Natural killer cell (primary cell): ENCODE measurements at regions not wholly inside any gene's neighbourhood (a gene's known extent, or its start where the extent isn't known, plus 50 kb on each side); places are given as distances from the start of the nearest gene placed in this dataset.

Experiments
- ATAC-seq, 3 donors: fragments of 150-1000 bp in 2 of 3; fragments of 200-7000 bp in 1 of 3; cut with Tn5 transposase; 1 replicate in 1 of 3; 2 replicates in 2 of 3; pipeline ENCODE4 v1.10.0; 2021; ENCODE audit warnings: mild to moderate bottlenecking in 2 of 3, moderate library complexity in 2 of 3
- DNase-seq, 2 donors: peaks; one replicate each; pipeline versions ENCODE4 v3.0.0 to v3.0.0-alpha.2; 2013 to 2021; ENCODE audit warnings: mixed read lengths in 1 of 2
- H3K27ac ChIP-seq: one replicate; pipeline ENCODE4 v1.5.1; 2013; ENCODE audit warnings: mild to moderate bottlenecking, low read length
- H3K27me3 ChIP-seq: one replicate; pipeline ENCODE4 v1.6.1; 2013; ENCODE audit warnings: low read length; ENCODE audit not compliant: control insufficient read depth, insufficient read depth
- H3K36me3 ChIP-seq: one replicate; pipeline ENCODE4 v1.6.1; 2013; ENCODE audit warnings: low read length; ENCODE audit not compliant: control insufficient read depth, insufficient read depth
- H3K4me1 ChIP-seq: one replicate; pipeline ENCODE4 v1.6.1; 2013; ENCODE audit warnings: low read length; ENCODE audit not compliant: control insufficient read depth, insufficient read depth
- H3K4me3 ChIP-seq: one replicate; pipeline ENCODE4 v1.5.1; 2013; ENCODE audit warnings: low read length
- H3K9me3 ChIP-seq: one replicate; pipeline ENCODE4 v1.6.1; 2013; ENCODE audit warnings: low read length; ENCODE audit not compliant: control insufficient read depth, insufficient read depth
- H3K27ac Mint-ChIP-seq, 2 donors: one replicate each; pipeline ENCODE4 v1.8.0; 2022; ENCODE audit warnings: mild to moderate bottlenecking in 2 of 2, mixed read lengths in 2 of 2, moderate library complexity in 1 of 2
- H3K27me3 Mint-ChIP-seq, 2 donors: one replicate each; pipeline ENCODE4 v1.8.0; 2022; ENCODE audit warnings: low read depth in 2 of 2, mixed read lengths in 2 of 2
- H3K36me3 Mint-ChIP-seq: one replicate; pipeline ENCODE4 v1.8.0; 2022; ENCODE audit warnings: mixed read lengths
- H3K4me1 Mint-ChIP-seq, 2 donors: one replicate each; pipeline ENCODE4 v1.8.0; 2022; ENCODE audit warnings: mixed read lengths in 2 of 2
- H3K4me3 Mint-ChIP-seq: one replicate; pipeline ENCODE4 v1.8.0; 2022; ENCODE audit warnings: mild to moderate bottlenecking, moderate library complexity, mixed read lengths
- H3K9me3 Mint-ChIP-seq, 2 donors: one replicate each; pipeline ENCODE4 v1.8.0; 2022; ENCODE audit warnings: mixed read lengths in 2 of 2
- CTCF ChIP-seq: fragments of 200-600 bp; IDR thresholded peaks from one replicate; pipeline ENCODE4 v1.8.0; 2022; ENCODE audit warnings: antibody characterized with exemption
- WGBS: methylation state at CpG from one replicate; pipeline ENCODE4 v1.1.7; 2013; ENCODE audit warnings: missing lambda C conversion rate; ENCODE audit not compliant: insufficient coverage; 5-methylcytosine and 5-hydroxymethylcytosine counted together
- intact Hi-C: fragments of 100-400 bp; cut with micrococcal nuclease; formaldehyde crosslinking; loops from one replicate; pipeline ENCODE4 v1.14.2; 2022

GRCh38 chr15:94588993-94589392, 357.6 kb downstream of the MCTP2 start:
- DNase-seq (no peak), ATAC-seq (no peak)
- Histone ChIP-seq H3K27ac (no peak overlapping the region), H3K9me3 (no peaks in the 10 kb centered on the region), H3K27me3 (peaks cover 17% of the 10 kb centered on the region), H3K4me3 (no peak overlapping the region), H3K4me1 (peaks cover 12% of the 10 kb centered on the region), H3K36me3 (no peaks in the 10 kb centered on the region)
- Mint-ChIP-seq H3K4me3 (no peak overlapping the region), H3K9me3 (no peaks in the 10 kb centered on the region), H3K27ac (no peak overlapping the region), H3K36me3 (no peaks in the 10 kb centered on the region), H3K4me1 (peaks cover 20% of the 10 kb centered on the region in 2 donors), H3K27me3 (peaks cover 54 to 96% of the 10 kb centered on the region in 2 donors)
- WGBS: 98% methylated on average over 2 of the region's 4 CpGs
- intact Hi-C loops: no loop called here
- no peak for TF ChIP-seq CTCF

- Mint-ChIP-seq H3K4me1 (no peaks in the 10 kb centered on the region), H3K27ac (no peak overlapping the region), H3K9me3 (no peaks in the 10 kb centered on the region), H3K27me3 (peaks cover 47 to 85% of the 10 kb centered on the region in 2 donors), H3K36me3 (no peaks in the 10 kb centered on the region), H3K4me3 (no peak overlapping the region)
- DNase-seq (no peak), ATAC-seq (no peak)
- H3K27ac ChIP-seq: no peak overlapping the region
- no peaks in the 10 kb centered on the region for H3K4me1 ChIP-seq
- H3K27me3 ChIP-seq: peaks cover 24% of the 10 kb centered on the region
- no peak for TF ChIP-seq CTCF
- intact Hi-C loops: no loop called here
- H3K9me3 ChIP-seq: no peaks in the 10 kb centered on the region
- H3K36me3 ChIP-seq: no peaks in the 10 kb centered on the region
- no peak overlapping the region for H3K4me3 ChIP-seq
These were observed 361.1 kb downstream of the MCTP2 start for GRCh38 chr15:94592495-94592894.

GRCh38 chr15:94596707-94597106, 365.3 kb downstream of the MCTP2 start:
- Histone ChIP-seq H3K9me3 (no peaks in the 10 kb centered on the region), H3K27me3 (peaks cover 22% of the 10 kb centered on the region), H3K36me3 (no peaks in the 10 kb centered on the region), H3K27ac (no peak overlapping the region), H3K4me3 (no peak overlapping the region), H3K4me1 (no peaks in the 10 kb centered on the region)
- Mint-ChIP-seq H3K4me3 (no peak overlapping the region), H3K36me3 (no peaks in the 10 kb centered on the region), H3K9me3 (no peaks in the 10 kb centered on the region), H3K27ac (no peak overlapping the region), H3K4me1 (no peaks in the 10 kb centered on the region), H3K27me3 (peaks cover 37 to 80% of the 10 kb centered on the region in 2 donors)
- no CpG with 5 or more reads among the region's 1 CpG for WGBS
- ATAC-seq (no peak), DNase-seq (no peak)
- intact Hi-C loops: no loop called here
- TF ChIP-seq CTCF: no peak

GRCh38 chr15:94600505-94600904, 369.1 kb downstream of the MCTP2 start:
- H3K36me3 ChIP-seq: no peaks in the 10 kb centered on the region
- Mint-ChIP-seq H3K36me3 (no peaks in the 10 kb centered on the region), H3K4me3 (no peak overlapping the region), H3K27me3 (peaks cover 29 to 73% of the 10 kb centered on the region in 2 donors), H3K9me3 (no peaks in the 10 kb centered on the region), H3K4me1 (peaks cover 2 to 3% of the 10 kb centered on the region in 2 donors), H3K27ac (no peak overlapping the region)
- no peaks in the 10 kb centered on the region for H3K4me1 ChIP-seq
- H3K27me3 ChIP-seq: peaks cover 13% of the 10 kb centered on the region
- ATAC-seq (no peak), DNase-seq (no peak)
- H3K4me3 ChIP-seq: no peak overlapping the region
- no peak for TF ChIP-seq CTCF
- intact Hi-C loops: no loop called here
- H3K9me3 ChIP-seq: no peaks in the 10 kb centered on the region
- 89% methylated on average over 8 of the region's 8 CpGs for WGBS
- no peak overlapping the region for H3K27ac ChIP-seq
